GM19023 (cell line): ENCODE measurements at regions not wholly inside any gene's neighbourhood (a gene's known extent, or its start where the extent isn't known, plus 50 kb on each side); places are given as distances from the start of the nearest gene placed in this dataset.
"Not testable (repeated sequence)": the region's sequence is repeated elsewhere in the genome, so short reads cannot be mapped to it uniquely, and the experiment has no call there.

Experiments
- ATAC-seq: cut with Tn5 transposase; IDR thresholded peaks from one replicate; pipeline ENCODE4 v1.9.1; 2021; ENCODE audit warnings: mild to moderate bottlenecking, moderate library complexity; ENCODE audit not compliant: unreplicated experiment

DNA sequence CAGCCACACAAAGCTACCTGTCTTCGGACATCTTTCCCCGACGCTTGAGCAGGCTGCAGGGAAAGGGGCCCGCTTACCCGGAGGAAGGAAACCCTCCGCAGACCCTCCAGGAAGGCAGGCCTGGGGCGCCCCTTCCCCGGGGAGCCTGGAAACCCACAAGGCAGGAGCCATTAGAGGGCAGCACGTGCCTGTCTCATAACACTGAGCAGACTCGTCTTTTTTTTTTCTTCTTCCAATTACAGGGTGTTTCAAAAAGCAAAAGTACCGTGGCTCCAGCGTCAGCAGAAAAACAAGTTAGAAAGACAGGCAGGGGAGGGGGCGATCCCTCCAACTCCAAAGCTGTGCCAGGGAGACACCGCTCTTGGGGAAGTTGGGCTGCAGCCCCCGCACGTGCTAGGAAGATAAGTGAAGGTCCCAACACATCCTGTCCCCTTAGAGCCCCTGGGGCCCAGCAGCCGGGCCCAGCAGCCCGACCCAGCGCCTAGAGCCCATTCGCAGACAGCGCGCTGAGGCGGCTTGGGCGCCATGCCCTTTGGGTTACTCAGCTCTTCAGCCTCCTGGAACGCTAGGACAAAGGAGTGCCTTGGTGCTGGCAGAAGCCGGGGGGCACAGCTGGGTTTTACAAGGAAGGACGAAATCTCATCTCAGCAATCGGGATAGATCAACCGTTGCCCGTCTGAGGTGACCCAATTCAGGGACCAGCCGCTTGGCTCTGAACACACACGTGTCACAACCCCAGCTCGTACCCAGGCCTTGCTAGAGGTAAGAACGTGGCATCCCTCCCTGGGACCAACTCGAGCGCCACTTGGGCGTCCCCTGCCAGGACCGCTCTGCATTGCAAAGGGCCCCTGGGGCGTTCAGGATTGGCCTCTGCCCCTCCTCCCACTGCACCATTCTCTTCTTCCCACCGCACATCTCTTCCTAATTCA, 136.3 kb downstream of the LY86 start:
- ATAC-seq: no peak

- no peak for ATAC-seq
Measured at GRCh38 chr6:6725468-6726209, 137.1 kb downstream of the LY86 start.

- ATAC-seq: no peak
Measured at GRCh38 chr6:6728169-6728941, 139.8 kb downstream of the LY86 start.

DNA sequence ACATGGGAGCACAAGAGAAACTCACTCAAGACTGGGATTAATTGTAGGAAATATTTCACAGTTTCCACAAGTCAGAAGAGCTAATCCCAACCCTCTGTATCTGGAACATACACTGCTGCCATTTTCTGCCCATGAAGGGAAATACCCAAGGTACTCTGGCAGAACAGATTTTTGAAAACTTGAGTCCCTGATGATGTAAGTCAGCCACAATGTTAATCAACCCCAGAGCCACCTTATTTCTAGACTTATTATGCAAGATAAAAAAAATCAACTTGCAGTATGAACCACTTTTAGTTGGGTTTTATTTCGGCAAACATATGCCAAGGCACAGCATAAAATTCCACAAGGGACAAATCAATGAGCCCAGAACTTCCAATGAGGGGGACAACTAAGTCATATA, 141.5 kb downstream of the LY86 start:
- ATAC-seq: no peak

- no peak for ATAC-seq
Measured at GRCh38 chr6:6730831-6731230, 142.3 kb downstream of the LY86 start.

DNA sequence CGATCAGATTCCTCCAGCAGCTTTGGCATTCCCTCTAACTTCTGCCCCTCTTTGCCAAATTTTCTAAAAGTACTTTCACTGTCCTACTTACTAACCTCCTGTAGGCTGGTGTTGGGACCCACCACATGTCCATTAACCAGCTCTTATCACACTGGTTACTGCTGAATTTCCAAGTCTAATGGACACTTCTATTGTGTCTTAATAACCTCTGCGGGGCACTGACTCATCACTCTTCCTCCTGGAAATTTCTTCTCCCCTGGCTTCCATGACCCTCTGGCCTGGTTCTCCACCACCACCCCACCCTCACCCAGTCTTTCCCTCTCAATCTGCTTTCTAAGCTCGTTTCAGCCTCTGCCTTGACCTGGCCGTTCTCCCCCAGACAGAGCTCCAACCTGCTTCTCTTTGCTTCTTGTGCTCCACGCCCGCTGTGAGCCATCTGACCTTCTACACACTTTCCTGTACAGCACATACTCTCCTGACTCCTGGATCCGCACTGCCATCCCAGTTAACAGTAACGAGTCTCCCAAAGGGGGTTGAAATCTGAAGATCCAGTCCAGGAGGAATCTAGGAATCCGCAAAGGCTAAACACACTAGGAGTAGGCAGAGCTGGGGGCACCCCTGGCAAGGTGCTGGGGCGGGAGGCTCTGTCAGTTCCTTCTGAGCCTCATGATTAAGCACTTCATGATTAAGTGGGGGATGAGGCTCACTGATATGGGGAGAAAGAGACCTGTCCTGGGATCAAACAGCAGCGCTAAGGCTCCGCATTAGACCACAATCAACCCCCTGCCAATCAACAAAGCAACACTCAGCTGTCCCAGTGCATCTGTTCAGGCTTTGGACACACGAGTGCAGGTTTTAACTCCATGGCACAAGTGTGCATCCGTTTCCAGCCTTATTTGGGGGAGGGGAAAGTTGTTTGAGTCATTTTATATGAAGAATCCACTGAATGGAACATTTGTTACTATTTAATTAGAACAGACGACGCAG, 146.3 kb downstream of the LY86 start:
- no peak for ATAC-seq

DNA sequence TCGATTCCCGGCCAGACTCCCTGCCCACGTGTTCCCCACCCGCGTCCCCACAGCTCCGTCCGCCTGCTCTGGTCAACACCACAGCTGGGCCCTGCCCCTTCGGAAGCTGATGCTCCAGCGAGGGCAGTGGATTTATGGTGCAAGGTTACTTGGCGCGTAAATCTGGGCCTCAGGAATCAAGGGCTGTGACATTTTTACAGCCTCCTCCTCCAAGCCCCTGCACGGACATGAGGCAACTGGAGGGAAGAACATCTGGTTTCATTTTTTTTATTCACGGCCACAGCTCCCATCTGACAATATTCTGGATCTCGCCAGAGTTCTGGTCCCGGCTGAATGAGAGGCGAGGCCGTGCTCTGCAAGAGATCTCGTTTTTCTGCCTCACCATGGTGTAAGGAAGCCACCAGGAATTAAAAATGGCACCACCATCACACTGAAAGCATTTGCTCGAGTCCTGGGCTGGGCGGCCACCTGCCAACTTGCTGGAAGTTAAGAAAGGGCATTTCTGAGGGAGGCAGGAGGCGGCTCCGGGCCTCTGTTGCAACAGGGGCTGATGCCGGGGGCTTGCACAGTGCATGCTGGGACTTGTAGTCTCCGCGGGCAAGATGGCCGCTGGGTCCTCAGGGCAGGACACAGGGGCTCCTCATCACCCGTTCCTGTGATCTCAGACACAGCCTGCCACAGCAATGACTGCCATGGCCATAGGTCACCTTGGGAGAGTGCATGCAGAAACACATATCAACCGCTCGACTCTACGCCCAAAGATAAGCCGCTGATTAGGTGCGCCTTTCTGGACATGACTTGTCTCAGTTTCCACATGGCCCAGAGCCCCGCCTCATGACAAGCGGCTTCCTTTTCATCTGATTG, 148.5 kb downstream of the LY86 start:
- ATAC-seq: no peak

- ATAC-seq: no peak
Measured at GRCh38 chr6:6737671-6738070, 149.2 kb downstream of the LY86 start.

GRCh38 chr6:6738108-6738507, 149.6 kb downstream of the LY86 start:
- no peak for ATAC-seq

DNA sequence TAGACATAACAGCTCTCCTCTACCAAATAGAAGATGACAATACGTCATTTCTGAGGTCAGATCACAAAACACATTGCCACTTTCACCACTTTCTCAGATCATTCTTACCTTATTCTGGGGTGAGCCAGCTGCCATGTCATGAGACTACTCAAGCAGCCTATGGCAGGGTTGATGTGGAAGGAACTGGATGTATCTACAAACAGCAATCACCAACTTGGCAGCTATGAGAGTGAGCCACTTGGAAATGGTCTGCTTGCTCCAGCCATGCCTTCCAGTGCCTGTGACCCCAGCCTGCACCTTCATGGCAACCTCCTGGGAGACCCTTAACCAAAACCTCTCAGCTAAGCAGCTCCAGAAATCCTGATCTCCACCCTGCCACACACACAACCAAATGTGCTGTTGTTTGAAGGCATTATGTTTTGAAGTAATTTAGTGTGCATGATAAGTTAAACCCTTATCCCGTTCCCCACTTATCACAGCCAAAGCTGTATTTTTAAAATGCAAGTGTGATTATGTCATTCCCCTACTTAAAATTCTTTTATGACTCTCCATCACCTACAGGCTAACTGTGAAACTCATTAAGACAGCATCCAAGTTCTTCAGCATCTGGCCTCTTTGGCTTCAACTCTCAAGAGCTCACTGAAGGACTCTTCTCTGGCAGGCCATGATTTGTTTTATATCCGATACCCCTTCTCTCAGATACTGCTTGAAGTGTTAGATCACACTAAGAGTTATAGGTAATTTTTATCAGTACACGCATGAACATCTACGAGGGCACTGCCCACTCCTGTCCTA, 150.6 kb downstream of the LY86 start:
- no peak for ATAC-seq

DNA sequence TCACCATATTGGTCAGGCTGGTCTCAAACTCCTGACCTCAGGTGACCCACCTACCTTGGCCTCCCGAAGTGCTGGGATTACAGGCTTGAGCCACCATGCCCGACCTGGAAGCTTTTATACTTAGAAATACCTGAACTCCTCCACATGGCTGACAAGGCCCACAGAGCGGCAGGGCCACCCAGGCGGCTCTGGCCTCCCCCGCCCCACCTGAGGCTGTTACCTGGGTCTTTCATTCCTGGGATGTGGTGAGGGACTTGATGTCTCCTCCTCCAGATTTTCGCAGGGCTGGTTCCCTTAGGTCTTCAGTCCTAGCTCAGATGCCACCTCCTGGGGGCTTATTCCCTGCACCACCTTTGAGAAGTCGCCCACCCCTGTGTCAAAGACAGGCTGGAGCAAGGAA, 152.1 kb downstream of the LY86 start:
- ATAC-seq: no peak

GRCh38 chr6:6741264-6741663, 152.7 kb downstream of the LY86 start:
- no peak for ATAC-seq

- no peak for ATAC-seq
Measured at GRCh38 chr6:6742535-6742934, 154.0 kb downstream of the LY86 start.

GRCh38 chr6:6744551-6744950, 156.0 kb downstream of the LY86 start:
- no peak for ATAC-seq

- not testable (repeated sequence) for ATAC-seq
Measured at GRCh38 chr6:6745637-6746332, 157.3 kb downstream of the LY86 start.

GRCh38 chr6:6746333-6746969, 157.9 kb downstream of the LY86 start:
- no peak for ATAC-seq

DNA sequence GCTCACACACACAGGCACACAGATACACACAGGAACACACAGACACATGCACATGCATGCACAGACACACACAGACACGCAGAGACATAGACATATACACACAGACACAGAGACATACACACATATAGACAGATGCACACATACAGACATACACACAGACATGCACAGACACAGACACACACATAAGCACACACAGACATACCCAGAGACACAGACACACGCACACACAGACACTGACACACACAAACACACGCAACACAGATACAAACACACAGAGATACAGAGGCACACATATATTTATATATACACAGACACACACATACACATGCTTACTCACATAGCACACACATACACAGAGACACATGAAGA, 158.4 kb downstream of the LY86 start:
- no peak for ATAC-seq
